Erythroblast (primary cell): ENCODE measurements at regions not wholly inside any gene's neighbourhood (a gene's known extent, or its start where the extent isn't known, plus 50 kb on each side); places are given as distances from the start of the nearest gene placed in this dataset.

Source experiments
- GATA1 ChIP-seq: IDR thresholded peaks from 2 replicates; pipeline ENCODE4 v1.6.1; 2011; ENCODE audit warnings: low read depth, mild to moderate bottlenecking, control low read depth, low read length, moderate library complexity
- POLR2A ChIP-seq: IDR thresholded peaks from 2 replicates; pipeline ENCODE4 v1.6.1; 2011; ENCODE audit warnings: mild to moderate bottlenecking, low read length

GRCh38 chr9:80134487-80134886 is 562.7 kb downstream of the TLE4 start:
- TF ChIP-seq POLR2A (no peak), GATA1 (no peak)
